GM18519 (cell line): ENCODE measurements at regions not wholly inside any gene's neighbourhood (a gene's known extent, or its start where the extent isn't known, plus 50 kb on each side); places are given as distances from the start of the nearest gene placed in this dataset.
"Not testable (repeated sequence)": the region's sequence is repeated elsewhere in the genome, so short reads cannot be mapped to it uniquely, and the experiment has no call there.

ENCODE experiments used
- ATAC-seq: cut with Tn5 transposase; IDR thresholded peaks from one replicate; pipeline ENCODE4 v1.9.1; 2021; ENCODE audit warnings: mild to moderate bottlenecking, moderate library complexity; ENCODE audit not compliant: unreplicated experiment, low FRiP score

DNA sequence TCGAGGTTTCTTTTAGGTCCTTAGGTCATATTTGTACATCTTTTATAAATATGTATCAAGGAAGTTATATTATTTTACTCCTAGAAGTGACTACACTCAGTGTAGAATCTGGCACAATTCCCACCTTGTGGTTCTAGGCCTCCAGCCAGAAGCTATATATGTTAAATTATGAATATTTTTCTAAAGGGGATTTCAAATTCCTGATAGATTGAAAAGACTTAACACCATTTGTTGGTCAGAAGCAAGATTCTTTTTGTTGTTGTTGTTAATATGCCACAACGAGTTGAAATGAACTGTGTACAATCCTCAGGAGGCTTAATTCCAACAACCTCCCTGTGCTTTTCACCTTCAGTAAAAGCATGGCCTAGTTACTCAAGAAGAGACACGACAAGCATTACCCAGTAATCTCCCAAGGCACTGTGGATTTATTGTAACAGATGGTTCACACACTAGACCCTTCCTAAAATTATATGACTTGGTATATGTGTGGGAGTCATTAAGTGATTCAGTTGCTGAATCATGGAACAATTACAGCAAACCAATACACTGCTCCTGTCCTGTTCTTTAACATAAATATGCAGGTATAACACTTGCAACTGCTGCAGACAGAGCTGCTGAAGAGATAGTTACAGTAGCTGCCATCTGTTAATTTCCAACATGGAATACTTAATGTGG, 964.4 kb upstream of the GOT2 start:
- ATAC-seq: no peak

DNA sequence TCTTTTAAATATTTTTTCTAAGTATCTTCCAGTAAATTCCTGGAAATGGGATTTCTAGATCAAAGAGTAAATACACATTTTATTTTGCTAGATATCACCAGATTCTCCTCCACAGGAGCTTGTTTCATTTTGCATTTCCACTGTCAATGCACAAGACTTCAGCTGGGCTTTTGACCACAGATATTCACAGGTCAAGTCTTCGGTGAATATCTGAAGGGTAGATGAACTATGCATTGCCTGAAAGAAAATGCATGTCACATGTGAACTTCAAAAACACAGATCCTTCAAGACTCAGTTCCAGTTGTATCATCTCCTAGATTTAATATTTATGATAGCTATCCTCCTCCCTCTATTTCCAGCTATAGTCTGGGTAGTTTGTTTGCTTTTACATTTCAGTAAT, 963.6 kb upstream of the GOT2 start:
- no peak for ATAC-seq

DNA sequence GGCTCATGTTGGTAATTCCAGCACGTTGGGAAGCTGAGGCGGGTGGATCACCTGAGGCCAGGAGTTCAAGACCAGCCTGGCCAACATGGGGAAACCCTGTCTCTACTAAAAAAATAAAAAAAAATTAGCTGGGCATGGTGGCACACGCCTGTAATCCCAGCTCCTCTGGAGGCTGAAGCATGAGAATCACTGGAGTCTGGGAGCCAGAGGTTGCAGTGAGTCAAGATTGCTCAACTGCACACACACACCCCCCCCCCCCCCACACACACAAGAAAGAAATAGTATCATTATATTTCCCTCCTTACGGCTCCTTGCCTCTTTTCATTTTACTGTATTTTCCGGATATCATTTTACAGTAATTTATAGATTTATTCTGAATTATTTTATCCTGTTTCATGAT, 963.1 kb upstream of the GOT2 start:
- no peak for ATAC-seq

DNA sequence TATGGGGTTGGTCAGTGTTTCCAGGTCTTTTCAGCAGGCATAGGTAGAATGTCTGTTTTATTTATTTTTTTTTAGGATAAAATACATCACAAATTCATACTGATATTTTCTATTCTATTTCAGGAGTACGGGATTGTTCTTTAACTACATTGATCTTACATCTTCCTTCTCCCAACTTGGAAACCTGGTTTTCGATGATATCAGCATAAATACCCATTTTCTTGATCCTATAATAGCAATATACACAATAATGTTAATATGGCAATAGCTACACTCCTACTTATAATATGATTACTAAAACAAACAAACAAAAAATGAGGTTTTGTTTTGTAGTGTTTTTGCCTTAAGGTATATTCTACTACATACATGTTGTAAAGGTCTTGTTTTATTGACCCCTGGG, 962.4 kb upstream of the GOT2 start:
- no peak for ATAC-seq

DNA sequence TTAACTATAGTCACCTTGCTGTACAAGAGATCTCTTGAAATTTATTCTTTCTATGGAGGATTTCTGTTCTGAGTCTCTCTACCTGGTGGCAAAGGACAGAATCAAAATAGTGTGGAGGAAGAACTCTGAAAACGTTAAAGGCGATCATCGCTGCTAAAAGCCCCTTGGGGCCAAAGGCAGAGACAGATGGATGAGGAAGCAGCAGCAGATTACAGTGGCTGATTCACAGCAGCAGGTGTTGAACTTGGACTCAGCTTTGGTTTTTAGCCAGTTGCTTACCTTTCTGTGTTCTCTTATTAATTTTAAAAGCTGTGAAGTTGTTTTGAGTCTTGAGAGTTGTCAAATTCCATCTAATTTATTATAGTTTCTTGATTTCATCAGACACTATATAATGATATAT, 956.1 kb upstream of the GOT2 start:
- no peak for ATAC-seq

DNA sequence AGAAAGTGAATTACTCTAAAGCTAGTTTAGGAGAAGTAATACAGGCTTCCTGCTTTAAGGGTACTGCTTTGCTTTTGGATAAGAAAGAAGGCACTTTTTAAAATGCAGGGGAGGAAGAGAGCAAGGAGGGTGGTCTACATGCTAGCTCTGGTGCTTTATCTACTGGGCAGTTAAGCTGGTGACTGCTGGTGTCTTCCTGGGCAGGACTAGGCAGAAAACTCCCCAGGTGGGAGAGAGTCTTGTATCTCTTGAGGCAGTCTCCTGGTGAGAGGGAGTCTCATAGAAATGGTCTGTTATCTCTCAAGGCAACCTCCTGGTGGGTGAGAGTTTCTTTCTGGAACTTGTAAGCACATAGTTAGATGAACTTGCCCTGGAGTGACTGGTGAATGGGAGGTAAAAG, 953.9 kb upstream of the GOT2 start:
- ATAC-seq: no peak

DNA sequence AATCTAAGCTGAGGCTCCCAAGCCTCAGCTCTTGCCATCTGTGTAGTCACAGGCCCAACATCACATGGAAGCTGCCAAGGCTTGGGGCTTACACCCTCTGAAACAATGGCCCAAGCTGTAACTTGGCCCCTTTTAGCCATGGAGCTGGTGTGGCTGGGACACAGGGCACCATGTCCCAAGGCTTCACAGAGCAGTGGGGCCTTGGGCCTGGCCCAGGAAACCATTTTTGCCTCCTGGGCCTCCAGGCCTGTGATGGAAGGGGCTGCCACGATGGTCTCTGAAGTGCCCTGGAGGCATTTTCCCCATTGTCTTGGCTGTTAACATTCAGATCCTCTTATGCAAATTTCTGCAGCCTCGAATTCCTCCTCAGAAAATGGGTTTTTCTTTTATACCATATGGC, 952.3 kb upstream of the GOT2 start:
- no peak for ATAC-seq

DNA sequence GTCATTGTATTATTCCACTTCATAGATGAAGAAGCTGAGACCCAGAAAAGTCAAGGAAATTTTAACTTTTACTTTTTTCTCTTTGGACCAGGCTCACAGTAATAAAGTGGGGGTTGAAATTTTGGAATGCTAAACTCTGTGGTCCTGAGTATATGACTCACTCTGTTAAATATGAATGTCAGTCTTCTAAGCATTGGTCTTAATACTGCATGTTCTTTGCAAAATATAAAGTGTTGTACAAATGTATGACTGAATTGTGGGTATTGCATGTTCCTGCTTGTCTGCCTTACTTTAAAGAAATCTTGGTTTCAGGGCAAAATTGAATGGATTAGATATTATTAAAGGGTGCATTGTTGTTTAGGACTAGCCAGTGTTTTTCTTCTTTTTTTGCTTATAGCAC, 950.8 kb upstream of the GOT2 start:
- no peak for ATAC-seq

DNA sequence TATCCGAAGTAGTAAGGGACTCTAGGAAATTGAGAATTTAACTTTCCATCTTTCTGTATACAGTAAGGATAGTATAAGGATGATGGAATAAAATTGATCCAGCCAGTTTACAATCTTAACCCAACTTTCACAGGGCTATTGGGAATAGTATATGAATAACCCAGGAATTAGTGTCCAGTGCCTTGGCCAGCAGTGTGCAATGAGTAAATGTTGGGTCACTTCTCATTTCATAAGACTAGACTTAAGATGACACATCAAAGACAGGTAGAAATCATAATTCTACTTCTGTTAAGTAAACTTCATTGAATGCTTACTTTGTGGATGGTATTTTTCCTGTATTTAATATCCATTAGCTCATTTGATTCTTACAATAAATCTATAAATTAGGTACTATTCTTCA, 949.6 kb upstream of the GOT2 start:
- ATAC-seq: no peak

DNA sequence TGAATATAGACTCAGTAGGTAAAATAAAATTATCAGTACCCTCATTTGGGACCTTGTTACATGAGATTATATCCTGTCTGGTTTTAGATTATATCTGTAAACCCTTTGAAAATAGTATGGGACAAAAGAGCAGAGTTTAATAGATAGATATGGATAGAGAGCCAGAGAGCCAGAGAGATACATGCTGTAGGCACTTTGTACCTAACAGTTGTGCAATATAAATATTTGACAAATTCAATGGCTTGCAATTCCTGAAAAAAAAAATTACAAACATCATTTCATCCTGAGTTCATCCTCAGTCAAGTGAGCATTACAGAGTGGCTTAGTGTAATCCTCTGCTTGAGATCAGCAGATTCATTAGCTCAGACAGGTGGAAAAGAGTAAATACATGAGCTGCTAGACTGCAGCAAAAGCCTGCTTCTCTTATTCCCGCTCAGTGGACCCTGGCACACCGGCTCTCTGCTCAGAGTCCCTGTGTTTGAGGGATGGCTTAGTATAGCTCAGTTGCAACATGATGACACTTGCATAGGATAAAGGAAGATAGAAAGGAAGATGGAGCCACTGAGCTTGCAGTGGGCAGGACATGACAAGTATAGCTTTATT, 931.6 kb upstream of the GOT2 start:
- ATAC-seq: no peak

DNA sequence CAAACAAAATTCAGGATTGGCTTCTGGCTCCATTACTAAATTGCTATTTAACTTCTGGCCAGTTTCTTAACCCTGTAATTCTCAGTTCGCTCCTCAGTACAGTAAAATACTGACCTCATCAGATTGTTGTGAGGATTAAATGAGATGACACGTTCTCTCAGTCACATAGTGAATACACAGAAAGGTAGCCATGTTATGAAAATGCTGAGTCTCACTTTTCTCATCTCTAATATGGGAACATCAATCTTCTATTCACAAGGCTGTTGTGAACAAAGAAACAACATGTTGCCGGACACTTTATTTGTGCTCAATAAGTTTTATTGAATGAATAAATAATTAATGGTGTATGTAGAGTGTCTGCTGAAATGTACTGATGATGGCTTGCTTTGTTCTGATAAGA, 924.5 kb upstream of the GOT2 start:
- no peak for ATAC-seq

DNA sequence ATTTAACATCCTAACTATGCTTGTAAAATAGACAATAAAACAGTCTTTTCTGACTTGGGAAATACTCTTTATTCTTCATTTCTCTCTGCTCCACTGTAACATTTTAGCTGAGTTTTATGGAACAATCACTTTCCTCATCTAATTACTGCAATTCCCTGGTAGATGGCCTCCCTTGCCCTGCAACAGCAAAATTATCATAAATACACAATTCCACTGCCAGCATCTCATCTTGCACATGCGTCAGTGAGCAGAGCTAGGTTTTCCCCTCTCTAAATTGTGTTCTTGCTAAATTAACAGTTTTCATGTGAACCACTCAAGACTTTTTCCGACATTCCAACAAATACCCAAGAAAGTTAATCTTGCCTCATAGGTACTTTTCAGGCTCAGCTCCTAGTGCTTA, 920.9 kb upstream of the GOT2 start:
- no peak for ATAC-seq

DNA sequence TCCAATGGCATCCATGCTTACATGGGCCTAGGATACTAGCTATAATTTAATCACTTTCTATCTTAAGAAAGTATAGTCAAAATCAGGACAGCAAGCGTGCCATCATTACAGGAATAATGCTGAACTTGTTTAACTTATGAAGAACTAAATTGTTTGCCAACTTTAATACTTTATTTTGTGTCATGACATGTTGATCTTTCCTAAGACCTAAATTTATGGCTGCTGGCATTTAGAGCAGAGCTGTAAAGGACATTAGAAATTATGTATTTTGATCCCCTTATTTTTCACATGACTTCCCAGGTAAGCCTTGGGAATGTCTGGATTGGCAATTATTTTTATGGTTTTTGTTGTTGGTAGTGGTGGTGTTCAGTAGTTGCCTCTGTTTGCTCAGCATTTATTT, 920.3 kb upstream of the GOT2 start:
- no peak for ATAC-seq

DNA sequence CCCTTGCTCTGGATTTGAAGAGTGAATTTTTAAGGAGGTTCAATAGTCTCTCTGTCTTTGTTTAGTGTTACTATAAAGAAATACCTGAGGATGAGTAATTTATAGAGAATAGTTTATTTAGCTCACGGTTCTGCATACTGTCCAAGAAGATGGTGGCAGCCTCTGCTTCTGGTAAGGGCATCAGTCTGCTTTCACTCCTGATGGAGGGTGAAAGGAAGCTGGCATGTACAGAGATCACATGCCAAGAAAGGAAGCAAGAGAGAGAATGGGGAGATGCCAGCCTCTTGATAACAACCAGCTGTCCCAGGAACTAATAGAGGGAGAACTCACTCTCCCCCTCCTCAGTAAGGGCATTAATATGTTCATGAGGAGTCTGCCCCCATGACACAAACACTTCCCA, 917.5 kb upstream of the GOT2 start:
- ATAC-seq: no peak

DNA sequence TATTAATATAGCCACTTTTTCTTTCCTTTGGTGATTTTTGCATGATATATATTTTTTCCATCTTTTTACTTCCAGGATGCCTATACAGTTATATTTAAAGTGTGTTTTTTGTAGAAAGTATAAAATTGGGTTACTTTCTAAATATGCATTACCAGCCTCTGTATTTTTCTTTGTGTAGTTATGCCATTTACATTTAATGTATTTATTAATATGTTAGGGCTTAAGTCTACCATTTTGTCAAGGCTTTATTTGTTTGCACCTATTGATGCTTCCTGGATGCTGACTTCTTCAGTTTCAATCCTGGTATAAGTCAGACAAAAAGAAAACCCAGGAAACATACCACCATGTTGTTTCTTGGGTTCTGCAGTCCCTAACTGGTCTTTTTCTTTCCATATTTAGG, 911.1 kb upstream of the GOT2 start:
- no peak for ATAC-seq

DNA sequence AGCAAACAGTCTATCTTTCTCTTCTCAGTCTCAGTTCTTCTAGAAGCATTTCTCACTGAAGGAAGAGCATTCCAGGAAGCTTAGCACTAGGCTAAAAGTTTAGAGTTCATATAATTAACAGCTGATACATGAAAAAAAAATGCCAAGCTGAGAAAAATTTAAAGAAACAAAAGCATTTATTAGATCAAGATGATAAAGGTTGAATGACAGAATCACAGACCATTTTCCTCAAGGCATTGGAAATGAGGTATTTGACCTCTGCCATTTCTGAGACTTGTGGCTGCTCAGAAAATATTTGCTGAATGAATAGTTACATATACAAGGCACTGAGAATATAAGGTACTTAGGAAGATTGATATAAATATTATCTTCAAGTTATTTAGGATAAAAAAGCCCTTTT, 901.6 kb upstream of the GOT2 start:
- no peak for ATAC-seq

DNA sequence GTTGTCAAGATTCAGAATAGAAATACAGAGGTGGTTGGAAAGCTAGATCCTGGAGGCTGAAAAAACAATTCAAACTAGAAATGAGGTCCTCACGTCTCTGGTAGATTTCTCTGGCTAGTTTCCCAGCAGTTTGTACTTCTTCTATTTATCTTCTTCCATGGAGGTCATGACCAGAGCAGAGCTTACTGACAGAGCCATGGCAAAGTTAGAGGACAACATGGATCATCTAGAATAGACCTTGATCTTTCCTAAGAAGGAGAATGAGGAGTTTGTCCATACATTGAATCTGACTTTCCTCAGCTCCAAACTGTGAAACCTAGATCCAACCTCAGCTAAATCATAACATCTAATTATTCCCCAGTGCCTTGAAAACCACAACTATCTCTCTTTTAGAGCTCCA, 900.8 kb upstream of the GOT2 start:
- ATAC-seq: no peak

DNA sequence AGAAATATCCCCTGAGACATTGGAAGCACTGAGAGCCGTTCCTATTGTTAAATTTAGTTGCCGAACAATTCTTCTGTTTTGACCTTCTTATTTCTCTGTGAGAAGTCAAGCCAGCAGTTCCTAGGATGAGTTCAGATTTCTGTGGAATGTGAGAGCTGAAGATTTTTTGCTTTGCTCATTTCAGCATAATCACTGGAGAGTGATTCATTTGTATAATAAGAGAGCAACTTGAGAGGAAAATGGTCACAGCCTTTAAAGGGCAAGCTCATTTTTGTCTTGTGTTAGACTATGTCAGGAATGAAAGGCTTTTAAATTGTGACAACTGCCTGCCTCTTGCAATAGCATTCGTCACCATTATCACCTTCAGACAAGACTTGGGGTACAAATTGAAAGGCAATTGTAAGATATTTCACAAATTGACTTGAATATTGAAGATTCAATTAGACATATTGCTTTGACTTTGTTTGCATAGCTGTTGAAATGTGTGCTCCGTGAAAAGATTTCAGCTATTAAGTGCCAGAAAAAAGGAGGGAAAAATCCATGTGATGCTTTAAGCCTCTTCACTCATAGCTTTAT, 900.0 kb upstream of the GOT2 start:
- no peak for ATAC-seq

DNA sequence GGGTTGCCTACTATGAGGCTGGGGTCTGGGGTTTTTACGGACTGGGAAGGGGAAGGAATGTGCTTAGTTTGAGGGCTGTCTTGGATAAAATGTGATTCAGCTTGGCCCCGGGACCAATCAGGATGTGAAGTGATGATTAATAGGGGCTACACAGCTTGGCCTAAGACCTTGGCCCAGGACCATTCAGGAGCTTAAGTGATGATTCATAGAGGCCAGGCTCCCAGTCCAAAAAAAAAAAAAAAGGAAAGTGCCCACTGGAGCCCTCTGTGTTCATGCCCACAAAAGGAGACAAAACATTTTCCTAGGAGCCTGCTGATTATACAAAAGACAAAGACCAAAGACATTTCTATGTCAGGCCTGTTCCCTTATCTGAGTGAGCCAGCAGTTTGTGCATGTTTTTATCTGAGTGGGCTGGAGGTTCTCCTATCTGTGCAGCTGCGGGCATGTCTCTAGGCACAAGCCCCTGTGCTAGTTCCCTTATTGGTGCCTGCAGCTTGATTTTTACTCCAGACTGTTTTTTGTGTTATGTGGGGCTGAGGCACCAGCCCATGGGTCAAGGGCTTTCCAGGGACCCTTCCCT, 898.2 kb upstream of the GOT2 start:
- no peak for ATAC-seq

DNA sequence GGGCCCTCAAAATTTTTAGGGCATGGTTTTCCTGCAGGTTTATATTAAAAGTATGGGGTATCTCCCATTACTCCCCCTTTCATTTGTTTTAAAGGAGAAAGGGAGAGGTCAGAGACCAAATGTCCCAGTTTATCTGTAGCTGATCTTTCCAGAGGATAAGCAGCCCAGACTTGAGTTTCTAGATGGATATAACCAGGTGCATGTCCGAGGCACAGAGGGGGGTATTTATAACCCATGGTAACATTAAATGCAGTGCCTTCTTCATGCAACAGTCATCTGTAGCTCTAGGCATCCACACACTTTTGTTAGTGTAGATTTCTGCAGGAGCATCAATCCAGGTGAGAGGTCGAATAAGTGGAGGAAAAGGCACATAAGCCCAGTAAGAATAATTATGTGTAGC, 890.3 kb upstream of the GOT2 start:
- ATAC-seq: not testable (repeated sequence)

DNA sequence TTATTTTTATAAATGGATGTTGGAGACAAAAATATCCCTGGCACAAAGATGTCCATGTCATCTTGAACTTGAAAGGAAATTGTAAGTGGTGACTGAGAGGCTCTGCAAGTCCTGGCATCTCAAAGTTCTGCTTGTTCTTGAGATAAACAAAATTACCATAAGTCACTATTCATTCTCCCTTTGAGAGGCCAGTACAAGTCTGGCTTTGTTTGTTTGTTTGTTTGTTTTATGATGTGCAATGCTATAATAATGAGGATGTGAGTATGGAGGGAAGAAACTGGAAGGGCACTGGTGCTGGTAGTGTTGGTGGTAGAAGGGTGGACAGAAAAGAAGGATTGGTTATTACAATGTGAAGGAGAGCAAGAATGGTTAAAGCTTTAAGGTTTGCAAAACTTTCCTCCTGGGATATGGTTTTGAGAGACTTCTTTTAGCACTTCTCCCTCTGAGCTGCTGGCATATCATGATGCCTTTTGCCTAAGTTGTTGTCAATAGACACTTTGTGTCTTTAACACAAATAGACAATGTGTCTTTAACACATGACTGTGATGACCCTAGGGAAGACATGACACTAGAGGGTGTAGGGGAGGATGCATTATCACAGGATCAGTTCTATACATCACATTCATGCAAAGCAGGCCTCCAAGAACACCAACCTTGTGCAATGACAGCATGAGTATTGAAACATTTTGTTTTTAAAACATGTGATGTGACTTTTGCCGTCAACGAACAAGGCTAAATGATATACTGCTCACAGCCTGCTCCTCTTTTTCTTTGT, 880.5 kb upstream of the GOT2 start:
- no peak for ATAC-seq
